Esophagus (tissue), 2 donors: ENCODE measurements at regions not wholly inside any gene's neighbourhood (a gene's known extent, or its start where the extent isn't known, plus 50 kb on each side); places are given as distances from the start of the nearest gene placed in this dataset.

Experiments used
- H3K27ac ChIP-seq, 2 donors: one replicate each; pipeline ENCODE4 v1.5.1; 2013; ENCODE audit warnings: low read depth in 2 of 2, mild to moderate bottlenecking in 2 of 2, inconsistent platforms in 1 of 2, low read length in 1 of 2, moderate library complexity in 1 of 2
- H3K27me3 ChIP-seq, 2 donors: one replicate each; pipeline ENCODE4 v1.6.1; 2013; ENCODE audit warnings: low read length in 2 of 2, control low read depth in 1 of 2, mild to moderate bottlenecking in 1 of 2; ENCODE audit not compliant: insufficient read depth in 2 of 2, control insufficient read depth in 1 of 2
- H3K36me3 ChIP-seq, 2 donors: one replicate each; pipeline ENCODE4 v1.6.1; 2013; ENCODE audit warnings: low read length in 1 of 2; ENCODE audit not compliant: control insufficient read depth in 2 of 2, insufficient read depth in 2 of 2
- H3K4me1 ChIP-seq, 2 donors: one replicate each; pipeline ENCODE4 v1.6.1; 2013; ENCODE audit warnings: low read length in 1 of 2; ENCODE audit not compliant: control insufficient read depth in 2 of 2, insufficient read depth in 2 of 2
- H3K4me3 ChIP-seq, 2 donors: one replicate each; pipeline ENCODE4 v1.5.1; 2013; ENCODE audit warnings: low read length in 2 of 2, mild to moderate bottlenecking in 2 of 2, low read depth in 1 of 2, moderate library complexity in 1 of 2
- H3K9me3 ChIP-seq, 2 donors: one replicate each; pipeline ENCODE4 v1.6.1; 2013; ENCODE audit warnings: mild to moderate bottlenecking in 2 of 2, low read depth in 1 of 2, low read length in 1 of 2, moderate library complexity in 1 of 2; ENCODE audit not compliant: control insufficient read depth in 2 of 2, insufficient read depth in 1 of 2
- WGBS, 2 donors: extraction: QIAGEN DNeasy Blood & Tissue Kit; methylation state at CpG; one replicate each; pipeline ENCODE4 v1.1.7; 2013; 5-methylcytosine and 5-hydroxymethylcytosine counted together
- donor health status: healthy with polysubstance abuse.
- donor health status: Bipolar disorder and iron deficiency.

GRCh38 chr2:8172661-8173060 is 509.2 kb upstream of the ID2 start:
- H3K9me3 ChIP-seq = no peaks in the 10 kb centered on the region
- no peak overlapping the region for H3K27ac ChIP-seq
- H3K36me3 ChIP-seq = no peaks in the 10 kb centered on the region
- no peaks in the 10 kb centered on the region for H3K27me3 ChIP-seq
- WGBS, 2 donors = 96% methylated on average over 17 of the region's 17 CpGs
- no peaks in the 10 kb centered on the region for H3K4me1 ChIP-seq
- H3K4me3 ChIP-seq = no peak overlapping the region

GRCh38 chr2:8174641-8175257 is 507.1 kb upstream of the ID2 start:
- H3K36me3 ChIP-seq = no peaks in the 10 kb centered on the region
- WGBS, 2 donors = 82 to 86% methylated on average over 6 of the region's 6 CpGs
- no peak overlapping the region for H3K4me3 ChIP-seq
- H3K4me1 ChIP-seq = no peaks in the 10 kb centered on the region
- no peaks in the 10 kb centered on the region for H3K27me3 ChIP-seq
- H3K9me3 ChIP-seq = no peaks in the 10 kb centered on the region
- no peak overlapping the region for H3K27ac ChIP-seq

GRCh38 chr2:8176887-8177286 is 505.0 kb upstream of the ID2 start:
- no peak overlapping the region for H3K4me3 ChIP-seq
- WGBS, 2 donors = 65 to 69% methylated on average over 2 of the region's 2 CpGs
- H3K27me3 ChIP-seq = no peaks in the 10 kb centered on the region
- H3K36me3 ChIP-seq = no peaks in the 10 kb centered on the region
- no peaks in the 10 kb centered on the region for H3K9me3 ChIP-seq
- no peaks in the 10 kb centered on the region for H3K4me1 ChIP-seq
- H3K27ac ChIP-seq = no peak overlapping the region

GRCh38 chr2:8177566-8177965 is 504.3 kb upstream of the ID2 start:
- H3K27me3 ChIP-seq = no peaks in the 10 kb centered on the region
- no peaks in the 10 kb centered on the region for H3K4me1 ChIP-seq
- 87 to 89% methylated on average over 2 of the region's 2 CpGs for WGBS, 2 donors
- H3K36me3 ChIP-seq = no peaks in the 10 kb centered on the region
- no peak overlapping the region for H3K4me3 ChIP-seq
- no peaks in the 10 kb centered on the region for H3K9me3 ChIP-seq
- H3K27ac ChIP-seq = no peak overlapping the region

- no peaks in the 10 kb centered on the region for H3K27me3 ChIP-seq
- no peaks in the 10 kb centered on the region for H3K4me1 ChIP-seq
- H3K4me3 ChIP-seq = no peak overlapping the region
- no peaks in the 10 kb centered on the region for H3K36me3 ChIP-seq
- 85 to 86% methylated on average over 7 of the region's 7 CpGs for WGBS, 2 donors
- H3K27ac ChIP-seq = no peak overlapping the region
- no peaks in the 10 kb centered on the region for H3K9me3 ChIP-seq
Observed at GRCh38 chr2:8178911-8179310, 502.9 kb upstream of the ID2 start.

- Histone ChIP-seq H3K4me3 (no peak overlapping the region), H3K4me1 (peaks cover 0 to 3% of the 10 kb centered on the region in 2 donors), H3K27ac (no peak overlapping the region), H3K27me3 (no peaks in the 10 kb centered on the region), H3K36me3 (no peaks in the 10 kb centered on the region), H3K9me3 (no peaks in the 10 kb centered on the region)
- WGBS, 2 donors = 83 to 88% methylated on average over 6 of the region's 6 CpGs
Observed at GRCh38 chr2:8189316-8189715, 492.5 kb upstream of the ID2 start.

- peaks cover 0 to 3% of the 10 kb centered on the region in 2 donors for H3K4me1 ChIP-seq
- no peaks in the 10 kb centered on the region for H3K9me3 ChIP-seq
- H3K27ac ChIP-seq = no peak overlapping the region
- H3K4me3 ChIP-seq = no peak overlapping the region
- WGBS, 2 donors = 45 to 69% methylated on average over 1 of the region's 1 CpG
- no peaks in the 10 kb centered on the region for H3K36me3 ChIP-seq
- no peaks in the 10 kb centered on the region for H3K27me3 ChIP-seq
Observed at GRCh38 chr2:8190279-8190678, 491.6 kb upstream of the ID2 start.

- H3K27ac ChIP-seq = no peak overlapping the region
- H3K27me3 ChIP-seq = no peaks in the 10 kb centered on the region
- no peaks in the 10 kb centered on the region for H3K36me3 ChIP-seq
- WGBS, 2 donors = 86% methylated on average over 4 of the region's 4 CpGs
- no peaks in the 10 kb centered on the region for H3K9me3 ChIP-seq
- peaks cover 0 to 3% of the 10 kb centered on the region in 2 donors for H3K4me1 ChIP-seq
- H3K4me3 ChIP-seq = no peak overlapping the region
Observed at GRCh38 chr2:8191427-8191826, 490.4 kb upstream of the ID2 start.

- WGBS, 2 donors = 76 to 87% methylated on average over 2 of the region's 2 CpGs
- H3K9me3 ChIP-seq = no peaks in the 10 kb centered on the region
- H3K27me3 ChIP-seq = no peaks in the 10 kb centered on the region
- no peaks in the 10 kb centered on the region for H3K36me3 ChIP-seq
- no peak overlapping the region for H3K4me3 ChIP-seq
- H3K4me1 ChIP-seq = peaks cover 0 to 3% of the 10 kb centered on the region in 2 donors
- no peak overlapping the region for H3K27ac ChIP-seq
Observed at GRCh38 chr2:8193146-8193545, 488.7 kb upstream of the ID2 start.
